GM06990 (cell line): ENCODE measurements at regions not wholly inside any gene's neighbourhood (a gene's known extent, or its start where the extent isn't known, plus 50 kb on each side); places are given as distances from the start of the nearest gene placed in this dataset.

ENCODE experiments used
- DNase-seq: peaks from one replicate; pipeline ENCODE4 v3.0.0-alpha.2; 2011; ENCODE audit not compliant: insufficient read length; ENCODE audit errors: extremely low read depth
- H3K27me3 ChIP-seq: replicated peaks from 2 replicates; pipeline ENCODE4 v1.6.0; 2011; ENCODE audit warnings: low read length; ENCODE audit not compliant: control insufficient read depth, insufficient read depth
- H3K36me3 ChIP-seq: 2 replicates; pipeline ENCODE4 v1.5.1; 2011; ENCODE audit warnings: low read length; ENCODE audit not compliant: control insufficient read depth, insufficient read depth
- H3K4me3 ChIP-seq: replicated peaks from 2 replicates; pipeline ENCODE4 v1.5.1; 2011; ENCODE audit warnings: low read depth, mild to moderate bottlenecking, control low read depth, low read length
- CTCF ChIP-seq: IDR thresholded peaks from 2 replicates; pipeline ENCODE4 v1.5.1; 2011; ENCODE audit warnings: low read length, control low read depth, mild to moderate bottlenecking, inconsistent platforms; ENCODE audit not compliant: insufficient read depth, poor library complexity, severe bottlenecking

DNA sequence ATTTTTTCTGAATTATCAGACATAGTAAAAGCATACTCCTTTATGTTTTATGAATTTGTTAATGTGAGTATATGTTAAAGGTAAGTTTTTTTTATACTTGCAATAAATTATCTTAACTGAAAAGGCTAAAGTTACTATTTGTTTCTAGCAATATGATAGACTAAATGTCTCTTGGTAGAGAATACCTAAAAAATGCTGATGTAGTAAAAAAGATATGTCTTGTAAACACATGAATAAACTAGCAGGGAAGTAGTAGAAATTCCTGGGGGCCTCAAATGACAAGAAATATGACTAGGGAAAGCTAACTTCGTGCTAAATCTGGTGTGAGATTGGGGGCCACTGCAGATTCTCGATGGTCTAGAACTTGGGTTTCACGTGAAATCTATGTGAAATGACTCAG lies 188.1 kb upstream of the CACNA1E start:
- Histone ChIP-seq H3K36me3 (no peaks in the 10 kb centered on the region), H3K4me3 (no peak overlapping the region), H3K27me3 (no peaks in the 10 kb centered on the region; the same call in none of the 2 replicates)
- TF ChIP-seq CTCF: no peak
- DNase-seq: no peak

GRCh38 chr1:181296180-181296579 lies 187.1 kb upstream of the CACNA1E start:
- no peaks in the 10 kb centered on the region; the same call in none of the 2 replicates for H3K27me3 ChIP-seq
- no peak overlapping the region for H3K4me3 ChIP-seq
- no peak for DNase-seq
- H3K36me3 ChIP-seq: no peaks in the 10 kb centered on the region
- no peak for TF ChIP-seq CTCF

DNA sequence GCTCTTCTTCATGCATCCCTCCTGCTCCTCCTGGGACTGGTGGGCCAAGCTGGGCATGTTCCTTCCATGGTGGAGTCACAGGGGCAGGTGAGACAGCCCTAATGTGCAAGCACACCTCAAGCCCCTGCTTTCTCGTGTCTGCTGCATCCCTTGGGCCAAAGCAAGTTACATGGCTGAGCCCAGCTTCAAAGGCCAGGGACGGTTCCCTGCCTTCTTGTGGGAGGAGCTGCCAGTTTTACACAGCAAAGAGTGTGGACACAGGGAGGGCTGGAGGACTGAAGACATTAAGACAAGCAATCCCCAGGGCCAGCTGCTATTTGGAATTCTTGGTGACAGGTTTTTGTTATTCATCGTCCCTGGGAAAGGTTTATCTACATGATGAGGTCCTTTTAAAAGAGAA lies 175.2 kb upstream of the CACNA1E start:
- no peak for DNase-seq
- Histone ChIP-seq H3K4me3 (no peak overlapping the region), H3K36me3 (no peaks in the 10 kb centered on the region), H3K27me3 (peaks cover 3% of the 10 kb centered on the region)
- TF ChIP-seq CTCF: no peak

DNA sequence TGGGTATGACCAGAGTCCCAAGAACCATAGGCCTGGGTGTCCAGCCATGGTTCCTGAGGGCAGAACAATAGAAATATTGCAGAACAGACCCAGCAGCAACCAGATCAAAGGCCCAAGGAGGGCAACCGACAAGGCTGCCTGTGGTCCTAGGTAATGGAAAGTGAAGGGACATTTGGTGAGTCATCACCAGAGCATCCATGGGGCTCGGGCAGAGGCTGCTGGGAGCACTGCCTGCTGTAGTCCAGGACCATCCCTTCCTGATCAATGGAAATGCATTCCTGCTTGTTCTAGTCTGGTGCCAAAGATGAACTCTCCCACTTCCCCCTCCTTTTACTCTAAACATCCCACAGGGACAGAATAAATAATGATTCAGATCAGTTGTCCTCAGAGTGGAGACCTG lies 172.8 kb upstream of the CACNA1E start:
- no peak for DNase-seq

GRCh38 chr1:181312946-181313345 lies 170.4 kb upstream of the CACNA1E start:
- H3K36me3 ChIP-seq: no peaks in the 10 kb centered on the region
- peaks cover 6% of the 10 kb centered on the region for H3K27me3 ChIP-seq
- no peak overlapping the region for H3K4me3 ChIP-seq
- DNase-seq: no peak
- no peak for TF ChIP-seq CTCF

More for the DNA sequence above, 172.8 kb upstream of the CACNA1E start:
- Histone ChIP-seq H3K4me3 (no peak overlapping the region), H3K36me3 (no peaks in the 10 kb centered on the region), H3K27me3 (peaks cover 1% of the 10 kb centered on the region)
- no peak for TF ChIP-seq CTCF

DNA sequence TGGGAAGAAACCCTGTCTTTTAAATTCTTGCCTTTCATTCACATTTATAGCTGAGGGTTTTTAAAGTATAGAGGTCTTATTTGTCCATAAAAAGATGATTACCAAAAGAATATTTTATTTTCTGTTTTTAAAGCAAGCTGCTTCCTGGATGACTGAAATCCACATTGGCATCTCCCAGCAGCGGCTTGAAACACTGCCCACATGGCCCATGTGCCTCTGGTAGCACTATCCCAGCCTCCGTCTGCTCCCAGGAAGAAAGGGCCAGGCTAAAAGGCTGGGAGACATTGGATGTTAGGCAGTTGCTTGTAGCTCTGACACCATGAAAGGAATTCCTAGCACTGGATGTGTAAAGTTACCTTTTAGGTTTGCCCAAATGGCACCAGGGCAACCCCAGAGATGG lies 169.9 kb upstream of the CACNA1E start:
- Histone ChIP-seq H3K4me3 (no peak overlapping the region), H3K36me3 (no peaks in the 10 kb centered on the region), H3K27me3 (peaks cover 6% of the 10 kb centered on the region)
- no peak for TF ChIP-seq CTCF
- DNase-seq: no peak
